WTC11 (cell line): ENCODE measurements at regions not wholly inside any gene's neighbourhood (a gene's known extent, or its start where the extent isn't known, plus 50 kb on each side); places are given as distances from the start of the nearest gene placed in this dataset.

Experiments used
- ATAC-seq: fragments of 200-7000 bp; cut with Tn5 transposase; 2 replicates; pipeline ENCODE4 v1.10.0; 2021; ENCODE audit warnings: mild to moderate bottlenecking, moderate library complexity
- CTCF ChIA-PET: fragments of 300-600 bp; sonication (Branson Sonifier 250); formaldehyde crosslinking; loops from one replicate; lab custom pipeline; 2021; ENCODE audit warnings: antibody characterized with exemption; lab: Charles Lee
- POLR2A ChIA-PET: fragments of 350-600 bp; sonication (Branson Sonifier 250); formaldehyde crosslinking; loops from one replicate; lab custom pipeline; 2021; ENCODE audit warnings: antibody characterized with exemption; lab: Charles Lee
- DNase-seq: peaks from one replicate; pipeline ENCODE4 v3.0.0; 2021; ENCODE audit warnings: low spot score
- H3K27ac Mint-ChIP-seq: 2 replicates; pipeline ENCODE4 v1.8.0; 2021; ENCODE audit warnings: mixed read lengths
- H3K27me3 Mint-ChIP-seq: 2 replicates; pipeline ENCODE4 v1.8.0; 2021; ENCODE audit warnings: low read depth, mild to moderate bottlenecking, moderate library complexity, mixed read lengths
- H3K36me3 Mint-ChIP-seq: 2 replicates; pipeline ENCODE4 v1.8.0; 2021; ENCODE audit warnings: mixed read lengths
- H3K4me1 Mint-ChIP-seq: 2 replicates; pipeline ENCODE4 v1.8.0; 2022; ENCODE audit warnings: mixed read lengths
- H3K4me3 Mint-ChIP-seq: 2 replicates; pipeline ENCODE4 v1.8.0; 2021; ENCODE audit warnings: mild to moderate bottlenecking, moderate library complexity, mixed read lengths
- H3K9me3 Mint-ChIP-seq: 2 replicates; pipeline ENCODE4 v1.8.0; 2021; ENCODE audit warnings: mixed read lengths
- ATF2 ChIP-seq: sonication (generic); formaldehyde crosslinking; IDR thresholded peaks from 2 replicates; pipeline ENCODE4 v1.8.1; 2022; ENCODE audit warnings: low read depth, missing genetic modification reagents, borderline replicate concordance
- ATF3 ChIP-seq: sonication (generic); formaldehyde crosslinking; conservative IDR thresholded peaks from 2 replicates; pipeline ENCODE4 v1.8.1; 2022; ENCODE audit warnings: mild to moderate bottlenecking, missing genetic modification reagents
- GRHL2 ChIP-seq: fragments of 250-450 bp; sonication (Bioruptor Pico); IDR thresholded peaks from 2 replicates; pipeline ENCODE4 v1.8.0; 2022; ENCODE audit warnings: mild to moderate bottlenecking, moderate library complexity; ENCODE audit not compliant: insufficient replicate concordance, severe bottlenecking
- IRF2 ChIP-seq: sonication (generic); formaldehyde crosslinking; IDR thresholded peaks from 2 replicates; pipeline ENCODE4 v1.8.0; 2022; ENCODE audit warnings: low read depth, missing genetic modification reagents, borderline replicate concordance
- NFYB ChIP-seq: sonication (generic); formaldehyde crosslinking; conservative IDR thresholded peaks from 2 replicates; pipeline ENCODE4 v1.8.0; 2022; ENCODE audit warnings: low read depth, missing genetic modification reagents
- NR1H2 ChIP-seq: sonication (generic); formaldehyde crosslinking; IDR thresholded peaks from 2 replicates; pipeline ENCODE4 v1.9.0; 2021; ENCODE audit warnings: mild to moderate bottlenecking, moderate library complexity, missing genetic modification reagents
- NR2C2 ChIP-seq: sonication (generic); formaldehyde crosslinking; IDR thresholded peaks from 2 replicates; pipeline ENCODE4 v1.8.0; 2022; ENCODE audit warnings: mild to moderate bottlenecking, missing genetic modification reagents
- PREB ChIP-seq: sonication (generic); formaldehyde crosslinking; IDR thresholded peaks from 2 replicates; pipeline ENCODE4 v1.8.1; 2022; ENCODE audit warnings: mild to moderate bottlenecking, missing genetic modification reagents, moderate library complexity, borderline replicate concordance
- PRRX2 ChIP-seq: fragments of 250-450 bp; sonication (Bioruptor Pico); IDR thresholded peaks from 2 replicates; pipeline ENCODE4 v1.8.0; 2021; ENCODE audit warnings: mild to moderate bottlenecking
- RELA ChIP-seq: sonication (generic); formaldehyde crosslinking; IDR thresholded peaks from 2 replicates; pipeline ENCODE4 v1.8.1; 2022; ENCODE audit warnings: missing genetic modification reagents, mild to moderate bottlenecking, borderline replicate concordance
- RORB ChIP-seq: fragments of 250-450 bp; sonication (Bioruptor Pico); IDR thresholded peaks from 2 replicates; pipeline ENCODE4 v1.9.0; 2021; ENCODE audit warnings: mild to moderate bottlenecking
- ZBTB21 ChIP-seq: sonication (generic); formaldehyde crosslinking; IDR thresholded peaks from 2 replicates; pipeline ENCODE4 v1.8.1; 2023; ENCODE audit warnings: mild to moderate bottlenecking, missing genetic modification reagents, borderline replicate concordance
- ZNF396 ChIP-seq: fragments of 250-450 bp; sonication (Bioruptor Pico); IDR thresholded peaks from 2 replicates; pipeline ENCODE4 v1.8.0; 2021; ENCODE audit warnings: mild to moderate bottlenecking, moderate library complexity, borderline replicate concordance
- ZNF416 ChIP-seq: fragments of 250-450 bp; sonication (Bioruptor Pico); IDR thresholded peaks from 2 replicates; pipeline ENCODE4 v1.9.0; 2021; ENCODE audit warnings: mild to moderate bottlenecking, inconsistent platforms
- ZNF425 ChIP-seq: fragments of 250-450 bp; sonication (Bioruptor Pico); conservative IDR thresholded peaks from 2 replicates; pipeline ENCODE4 v1.9.0; 2021; ENCODE audit warnings: mild to moderate bottlenecking
- ZNF512 ChIP-seq: sonication (generic); formaldehyde crosslinking; IDR thresholded peaks from 2 replicates; pipeline ENCODE4 v1.8.1; 2022; ENCODE audit warnings: missing genetic modification reagents, borderline replicate concordance
- ZNF532 ChIP-seq: fragments of 250-450 bp; sonication (Bioruptor Pico); IDR thresholded peaks from 2 replicates; pipeline ENCODE4 v1.9.0; 2021; ENCODE audit warnings: mild to moderate bottlenecking, borderline replicate concordance
- TF ChIP-seq, protein P1 (sequence below): fragments of 250-450 bp; sonication (Bioruptor Pico); IDR thresholded peaks from 2 replicates; pipeline ENCODE4 v1.9.0; 2021; ENCODE audit warnings: moderate library complexity, mild to moderate bottlenecking, inconsistent platforms, borderline replicate concordance
- TF ChIP-seq, protein P2 (sequence below): sonication (generic); formaldehyde crosslinking; conservative IDR thresholded peaks from 2 replicates; pipeline ENCODE4 v1.8.1; 2023; ENCODE audit warnings: mild to moderate bottlenecking, low read depth, missing genetic modification reagents, moderate library complexity

GRCh38 chr5:10854506-10855277 lies 93.7 kb upstream of the DAP start:
- Mint-ChIP-seq H3K9me3 (peaks cover 8% of the 10 kb centered on the region), H3K36me3 (no peaks in the 10 kb centered on the region), H3K4me3 (no peak overlapping the region), H3K27me3 (peaks cover 26% of the 10 kb centered on the region), H3K4me1 (peaks cover 32% of the 10 kb centered on the region), H3K27ac (no peak overlapping the region)
- ChIA-PET POLR2A (no interaction called here), CTCF (interaction anchor here (0.6 to 1.4 kb wide), 3 partner anchors 17 to 328 kb away, joined by 3 to 4 read pairs (median 3); no protein-coding TSS in a partner anchor)
- DNase-seq (no peak), ATAC-seq (no peak)
- no peak for TF ChIP-seq PRRX2 (CRISPR knock-in tag)
- TF ChIP-seq, protein P1, sequence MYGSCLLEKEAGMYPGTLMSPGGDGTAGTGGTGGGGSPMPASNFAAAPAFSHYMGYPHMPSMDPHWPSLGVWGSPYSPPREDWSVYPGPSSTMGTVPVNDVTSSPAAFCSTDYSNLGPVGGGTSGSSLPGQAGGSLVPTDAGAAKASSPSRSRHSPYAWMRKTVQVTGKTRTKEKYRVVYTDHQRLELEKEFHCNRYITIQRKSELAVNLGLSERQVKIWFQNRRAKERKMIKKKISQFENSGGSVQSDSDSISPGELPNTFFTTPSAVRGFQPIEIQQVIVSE (CRISPR knock-in tag): no peak
- no peak for TF ChIP-seq NFYB (CRISPR knock-in tag)
- TF ChIP-seq, protein P2, sequence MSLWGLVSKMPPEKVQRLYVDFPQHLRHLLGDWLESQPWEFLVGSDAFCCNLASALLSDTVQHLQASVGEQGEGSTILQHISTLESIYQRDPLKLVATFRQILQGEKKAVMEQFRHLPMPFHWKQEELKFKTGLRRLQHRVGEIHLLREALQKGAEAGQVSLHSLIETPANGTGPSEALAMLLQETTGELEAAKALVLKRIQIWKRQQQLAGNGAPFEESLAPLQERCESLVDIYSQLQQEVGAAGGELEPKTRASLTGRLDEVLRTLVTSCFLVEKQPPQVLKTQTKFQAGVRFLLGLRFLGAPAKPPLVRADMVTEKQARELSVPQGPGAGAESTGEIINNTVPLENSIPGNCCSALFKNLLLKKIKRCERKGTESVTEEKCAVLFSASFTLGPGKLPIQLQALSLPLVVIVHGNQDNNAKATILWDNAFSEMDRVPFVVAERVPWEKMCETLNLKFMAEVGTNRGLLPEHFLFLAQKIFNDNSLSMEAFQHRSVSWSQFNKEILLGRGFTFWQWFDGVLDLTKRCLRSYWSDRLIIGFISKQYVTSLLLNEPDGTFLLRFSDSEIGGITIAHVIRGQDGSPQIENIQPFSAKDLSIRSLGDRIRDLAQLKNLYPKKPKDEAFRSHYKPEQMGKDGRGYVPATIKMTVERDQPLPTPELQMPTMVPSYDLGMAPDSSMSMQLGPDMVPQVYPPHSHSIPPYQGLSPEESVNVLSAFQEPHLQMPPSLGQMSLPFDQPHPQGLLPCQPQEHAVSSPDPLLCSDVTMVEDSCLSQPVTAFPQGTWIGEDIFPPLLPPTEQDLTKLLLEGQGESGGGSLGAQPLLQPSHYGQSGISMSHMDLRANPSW: no peak
- TF ChIP-seq RORB: no peak
- no peak for TF ChIP-seq ATF3
- no peak for TF ChIP-seq ZBTB21
- TF ChIP-seq ZNF396 (CRISPR knock-in tag): no peak
- no peak for TF ChIP-seq ZNF425
- TF ChIP-seq NR1H2: no peak
- TF ChIP-seq NR2C2: no peak
- no peak for TF ChIP-seq IRF2 (CRISPR knock-in tag)
- TF ChIP-seq PREB (CRISPR knock-in tag): no peak
- no peak for TF ChIP-seq RELA (CRISPR knock-in tag)
- TF ChIP-seq GRHL2 (CRISPR knock-in tag): no peak
- TF ChIP-seq ZNF416 (CRISPR knock-in tag): no peak
- TF ChIP-seq ZNF512 (CRISPR knock-in tag): no peak
- no peak for TF ChIP-seq ZNF532 (CRISPR knock-in tag)
- TF ChIP-seq ATF2 (CRISPR knock-in tag): no peak
